GM18951 (cell line): ENCODE measurements at regions not wholly inside any gene's neighbourhood (a gene's known extent, or its start where the extent isn't known, plus 50 kb on each side); places are given as distances from the start of the nearest gene placed in this dataset.
A peak's percentile ranks its signal among the peaks of the same experiment; 100 is the strongest.
"Not testable (repeated sequence)": the region's sequence is repeated elsewhere in the genome, so short reads cannot be mapped to it uniquely, and the experiment has no call there.

Source experiments
- POLR2A ChIP-seq: IDR thresholded peaks from 4 replicates; pipeline ENCODE4 v1.6.1; 2011; ENCODE audit warnings: mild to moderate bottlenecking; ENCODE audit not compliant: insufficient read length, insufficient read depth; ENCODE audit errors: extremely low read depth
- in situ Hi-C: fragments of 300-500 bp; cut with MboI; formaldehyde crosslinking; loops from one replicate; pipeline ENCODE4 v1.12.0; 2022; ENCODE audit warnings: low sequenced_read_pairs, mixed read lengths, inconsistent platforms; ENCODE audit not compliant: unreplicated experiment

DNA sequence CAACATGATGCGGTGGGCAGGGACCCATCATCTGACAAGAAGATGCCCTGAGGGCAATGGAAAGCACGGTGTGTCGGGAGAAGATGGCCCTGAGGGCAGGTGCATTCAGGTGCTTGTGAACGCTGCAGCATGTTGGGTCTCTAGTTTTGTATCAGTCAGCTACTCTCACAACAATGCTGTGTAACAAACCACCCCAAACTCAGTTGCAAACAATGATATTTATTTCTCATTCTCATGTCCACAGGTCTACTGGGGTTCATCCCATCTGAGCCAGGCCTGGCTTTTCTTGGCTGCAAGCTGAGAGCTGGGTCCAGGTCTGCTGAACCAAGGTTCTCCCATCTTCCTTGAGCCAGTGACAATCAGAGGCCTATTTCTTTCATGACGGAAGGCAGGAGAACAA lies 461.6 kb downstream of the PREX1 start:
- in situ Hi-C loops = no loop called here
- TF ChIP-seq POLR2A = no peak

DNA sequence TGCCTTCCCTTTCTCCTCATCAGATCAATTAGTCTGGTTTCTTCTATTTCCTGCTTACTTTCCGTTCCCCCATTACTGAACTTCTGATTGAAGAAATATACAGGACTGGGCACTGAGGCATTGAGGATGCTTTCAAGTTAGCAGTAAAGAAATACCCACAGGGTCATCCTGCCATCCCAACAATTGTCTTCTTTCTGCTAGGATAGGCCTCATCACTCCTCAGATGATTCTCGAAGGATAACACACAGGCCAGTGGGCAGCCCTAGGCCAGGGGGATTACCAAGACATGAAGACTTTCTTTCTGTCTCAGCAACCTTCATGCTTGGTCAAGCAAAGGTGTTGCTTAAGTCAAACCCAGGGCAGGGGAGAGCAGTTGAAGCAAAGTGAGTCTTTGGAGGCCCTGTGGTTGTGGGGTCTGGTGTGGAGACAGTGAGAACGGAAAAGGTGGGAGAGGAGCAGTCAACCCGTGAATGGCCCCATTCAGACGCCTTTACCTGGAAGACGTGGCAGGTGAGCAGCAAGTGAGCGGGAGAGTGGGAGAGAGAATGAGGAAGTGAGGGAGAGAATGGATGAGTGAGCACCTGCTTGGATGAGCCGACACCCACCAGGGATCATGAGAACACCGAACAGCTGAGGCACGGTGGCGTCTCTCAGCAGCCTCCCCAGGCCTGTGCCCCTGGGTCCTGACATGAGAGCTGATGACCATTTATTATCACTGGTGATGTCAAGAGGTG lies 462.9 kb downstream of the PREX1 start:
- TF ChIP-seq POLR2A = no peak
- in situ Hi-C loops = no loop called here

DNA sequence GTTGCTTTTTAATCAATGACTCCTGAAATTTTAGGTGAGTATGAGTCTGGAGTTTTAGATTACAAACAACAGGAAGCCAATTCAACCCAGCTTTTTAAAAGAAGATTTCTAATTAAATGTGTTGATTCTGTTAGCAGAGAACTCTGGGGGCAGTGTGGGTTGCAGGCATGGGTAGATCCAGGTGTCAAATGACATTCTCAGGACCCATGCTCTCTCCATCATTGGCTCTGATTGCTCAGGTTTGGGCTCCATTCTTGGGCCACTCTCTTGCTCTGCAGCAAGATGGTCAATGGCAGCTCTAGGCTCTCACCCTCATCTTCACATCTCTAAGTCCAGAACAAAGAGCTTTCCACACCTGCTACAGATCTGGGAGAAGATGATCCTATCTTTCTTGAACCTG lies 463.7 kb downstream of the PREX1 start:
- in situ Hi-C loops = no loop called here

DNA sequence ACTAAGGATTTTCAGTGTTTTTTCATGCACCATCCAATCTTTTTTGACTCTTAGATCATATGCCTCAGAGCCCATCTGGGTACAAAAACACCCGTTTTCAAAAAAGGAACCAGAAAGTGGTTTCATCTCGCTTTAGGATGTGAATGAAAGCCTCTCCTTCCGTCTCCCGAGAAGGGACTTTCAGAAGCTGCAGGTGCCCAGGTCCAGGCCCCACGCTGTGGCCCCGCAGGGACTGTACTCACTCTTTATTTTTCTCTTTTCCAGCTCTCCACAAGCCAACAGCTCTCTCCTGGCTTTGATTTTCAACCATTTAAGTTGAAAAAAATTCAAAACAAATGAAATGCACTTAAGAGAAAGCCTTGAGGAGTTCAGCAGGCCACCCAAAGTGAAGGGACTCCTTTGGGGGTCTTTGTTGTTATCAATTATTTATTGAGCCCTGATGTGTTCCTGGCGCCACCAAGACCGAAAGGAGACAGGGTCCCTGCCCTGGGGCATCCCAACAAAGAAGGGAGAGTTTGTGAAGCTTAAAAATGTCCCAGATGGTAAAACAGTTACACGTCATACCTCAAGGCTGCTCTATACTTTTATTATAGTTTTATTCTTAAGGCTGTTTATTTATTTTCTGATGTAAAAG lies 467.3 kb downstream of the PREX1 start:
- no peak for TF ChIP-seq POLR2A
- in situ Hi-C loops = no loop called here

More for the DNA sequence above, 463.7 kb downstream of the PREX1 start:
- no peak for TF ChIP-seq POLR2A

DNA sequence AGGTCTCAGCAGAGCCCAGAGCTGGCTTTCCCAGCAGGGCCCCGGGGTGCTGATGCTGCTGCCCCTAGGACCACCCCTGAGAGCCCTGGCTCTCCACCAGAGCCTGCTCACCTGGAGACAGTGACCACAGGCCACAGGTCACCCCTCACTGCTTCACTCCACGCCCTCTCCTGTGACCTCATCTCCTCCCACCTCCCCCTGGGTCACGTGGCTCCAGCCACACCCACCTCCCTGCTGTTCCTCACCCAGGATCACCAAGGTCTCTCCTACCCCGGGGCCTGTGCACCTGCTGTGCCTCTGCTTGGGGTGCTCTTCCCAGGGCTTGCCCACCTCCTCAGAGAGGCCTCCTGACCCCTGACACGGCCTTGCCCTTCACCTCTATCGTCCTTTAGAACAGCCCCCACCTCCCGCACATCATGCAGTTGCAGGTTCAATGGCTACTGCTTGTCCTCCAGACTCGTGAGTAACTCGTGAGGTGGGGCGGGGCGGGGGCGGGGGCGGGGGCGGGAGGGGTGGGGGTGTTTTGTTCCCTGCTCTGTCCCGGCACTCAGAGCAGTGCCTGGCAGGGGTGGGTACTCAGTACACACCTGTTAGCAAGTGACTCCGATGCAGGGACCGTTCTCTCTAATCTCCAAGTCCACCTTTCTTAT lies 468.0 kb downstream of the PREX1 start:
- in situ Hi-C loops = no loop called here
- peak; percentile 24 for TF ChIP-seq POLR2A

DNA sequence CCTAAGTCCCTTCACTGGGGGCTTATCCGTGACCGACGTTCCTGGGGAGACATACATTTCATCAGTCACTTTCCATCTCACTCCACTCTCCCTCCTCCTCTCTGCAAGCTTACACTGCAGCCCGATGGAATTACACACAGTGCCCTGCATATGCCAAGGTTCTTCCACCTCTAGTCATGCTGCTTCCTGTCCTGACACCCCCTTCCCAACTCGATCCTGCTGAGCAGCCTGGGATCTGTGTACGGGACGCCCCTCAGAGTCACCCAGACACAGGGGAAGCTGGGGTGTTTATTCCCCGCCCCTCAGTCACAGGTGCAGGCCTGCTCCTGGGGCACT lies 468.8 kb downstream of the PREX1 start:
- in situ Hi-C loops = not testable (repeated sequence)

DNA sequence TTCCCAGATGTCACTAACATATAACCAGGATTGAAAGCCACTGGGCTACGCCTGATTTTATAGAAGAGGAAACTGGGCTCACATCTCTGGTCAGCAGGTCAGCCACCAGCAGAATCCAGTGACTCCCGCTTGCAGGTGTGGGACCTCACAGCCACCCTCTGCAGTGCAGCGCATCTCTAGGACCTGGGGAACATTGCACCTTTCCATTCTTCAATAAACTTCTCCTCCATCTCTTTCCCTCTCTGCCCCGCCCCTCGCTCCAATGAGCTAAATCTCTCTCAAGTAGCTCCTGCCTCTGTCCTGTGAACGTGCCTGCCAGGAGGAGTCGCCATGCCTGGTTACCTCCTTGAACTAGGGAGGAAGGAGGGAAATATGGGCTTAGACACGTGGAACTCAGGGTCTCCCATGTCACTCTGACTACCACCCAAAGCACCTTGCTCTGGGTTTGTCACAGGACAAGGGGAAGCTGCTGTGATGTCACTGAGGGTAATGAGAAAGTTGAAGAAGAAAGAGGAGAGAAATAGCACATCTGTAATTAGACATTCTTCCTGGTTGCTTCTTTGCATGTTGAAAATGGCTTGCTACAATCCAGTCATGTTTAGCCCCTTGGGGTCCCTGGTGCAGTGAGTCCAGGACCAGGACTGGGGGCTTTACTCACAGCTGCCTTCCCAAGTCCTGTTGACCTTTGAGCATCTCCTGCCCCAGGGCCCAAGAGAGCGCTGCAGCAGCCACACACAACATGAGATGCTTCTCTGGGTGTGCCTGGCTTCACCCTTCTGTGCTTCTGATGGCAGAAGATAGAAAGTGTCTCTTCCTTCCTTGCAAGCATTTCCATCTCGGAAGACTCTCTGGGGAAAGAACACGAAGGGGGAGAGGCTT lies 469.4 kb downstream of the PREX1 start:
- in situ Hi-C loops = no loop called here
- no peak for TF ChIP-seq POLR2A

DNA sequence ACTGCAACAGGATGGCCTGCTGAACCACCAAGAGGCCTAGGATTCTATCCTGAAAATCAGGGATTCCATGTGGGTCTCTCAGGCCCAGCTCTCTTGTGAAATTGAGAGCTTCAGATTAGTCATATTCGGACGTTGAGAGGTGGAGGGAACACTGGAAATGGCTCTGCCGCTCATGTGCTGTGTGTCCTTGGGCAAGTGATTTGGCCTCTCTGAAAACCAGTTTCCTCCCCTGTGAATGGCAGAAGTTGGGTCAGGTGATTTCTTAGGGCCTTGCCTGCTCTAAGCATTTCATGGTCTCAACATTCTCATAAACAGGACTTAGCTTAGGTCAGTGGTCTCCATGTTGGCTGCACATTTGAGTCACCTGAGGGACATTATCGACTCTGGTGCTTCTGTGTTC lies 470.1 kb downstream of the PREX1 start:
- no peak for TF ChIP-seq POLR2A
- in situ Hi-C loops = no loop called here

DNA sequence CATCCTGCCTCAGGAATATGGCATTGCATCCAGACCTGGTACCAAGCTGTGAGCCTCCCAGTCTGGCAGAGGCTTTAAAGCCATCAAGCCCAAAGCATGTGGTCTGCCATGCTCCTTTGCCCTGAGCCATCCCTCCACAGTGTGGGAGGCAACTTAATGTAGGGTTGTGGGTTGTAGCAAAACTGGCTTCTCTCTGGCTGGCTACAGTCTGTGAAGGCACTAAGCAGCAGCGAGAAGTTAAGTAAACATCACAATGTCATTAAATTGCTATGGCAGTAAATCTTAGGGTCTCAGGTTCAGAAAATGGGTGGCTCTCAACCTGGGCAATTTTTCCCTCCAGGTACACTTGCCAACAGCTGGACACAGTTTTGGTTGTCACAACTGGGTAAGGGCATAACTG lies 472.9 kb downstream of the PREX1 start:
- no peak for TF ChIP-seq POLR2A
- in situ Hi-C loops = no loop called here

DNA sequence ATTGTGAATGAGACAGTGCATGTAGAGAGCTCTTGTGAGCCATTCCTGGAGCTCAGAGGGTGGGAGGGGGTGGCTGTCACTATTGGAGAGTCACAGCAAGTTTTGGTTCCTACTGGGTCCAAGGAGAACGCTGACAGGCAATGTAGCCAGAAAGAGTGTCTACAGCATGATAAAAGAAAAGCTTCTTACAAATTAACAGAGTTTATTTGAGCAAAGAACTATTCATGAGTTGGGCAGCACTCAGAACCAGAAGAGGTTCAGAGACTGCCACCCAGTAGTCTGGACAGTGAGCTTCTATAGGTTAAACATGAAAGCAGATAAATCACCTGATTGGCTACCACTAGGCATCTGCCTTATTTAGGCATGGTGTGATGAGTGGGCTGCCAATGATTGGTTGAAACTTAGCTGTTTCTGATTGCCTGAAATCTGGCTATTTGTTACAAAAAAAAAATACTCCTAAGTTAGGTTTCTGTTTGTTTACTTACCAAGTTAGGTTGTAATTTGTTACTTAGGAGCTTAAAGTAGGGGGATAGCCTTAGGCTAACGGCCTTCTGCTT lies 473.4 kb downstream of the PREX1 start:
- in situ Hi-C loops = no loop called here
- TF ChIP-seq POLR2A = no peak

DNA sequence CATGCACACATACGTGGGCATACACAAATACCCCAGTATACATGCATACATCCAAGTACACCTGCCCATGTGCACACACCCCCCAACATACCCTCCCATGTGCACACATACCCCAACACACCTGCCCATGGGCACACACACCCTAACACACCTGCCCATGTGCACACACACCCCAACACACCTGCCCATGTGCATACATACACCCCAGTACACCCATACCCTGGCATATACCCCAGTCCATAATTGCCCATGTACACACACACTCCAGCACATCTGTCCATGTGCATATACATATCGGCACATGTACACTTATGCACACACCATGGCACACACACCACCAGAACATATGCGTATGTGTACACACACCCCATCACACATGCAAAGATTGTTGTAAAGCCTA lies 475.2 kb downstream of the PREX1 start:
- in situ Hi-C loops = no loop called here
- TF ChIP-seq POLR2A = no peak

DNA sequence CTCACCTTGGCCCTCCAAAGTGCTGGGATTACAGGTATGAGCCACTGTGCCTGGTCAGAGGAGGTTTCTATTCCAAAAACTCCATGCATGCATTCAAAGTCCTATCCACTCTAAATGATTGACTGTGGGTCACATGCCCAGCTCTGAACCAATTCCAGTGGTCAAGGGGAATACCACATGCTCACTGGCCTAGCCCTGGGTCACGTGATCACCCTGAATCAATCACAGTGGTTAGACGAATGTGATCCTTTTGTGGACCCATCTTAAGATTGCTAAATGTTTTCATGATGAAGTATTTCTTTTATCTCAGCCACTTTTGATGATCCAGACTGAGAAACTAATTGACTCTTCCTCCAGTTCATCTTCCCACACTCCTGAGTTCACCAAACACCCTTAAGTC lies 475.8 kb downstream of the PREX1 start:
- in situ Hi-C loops = no loop called here
- no peak for TF ChIP-seq POLR2A
